ENCODE measurements at regions not wholly inside any gene's neighbourhood (a gene's known extent, or its start where the extent isn't known, plus 50 kb on each side); places are given as distances from the start of the nearest gene placed in this dataset.

DNA sequence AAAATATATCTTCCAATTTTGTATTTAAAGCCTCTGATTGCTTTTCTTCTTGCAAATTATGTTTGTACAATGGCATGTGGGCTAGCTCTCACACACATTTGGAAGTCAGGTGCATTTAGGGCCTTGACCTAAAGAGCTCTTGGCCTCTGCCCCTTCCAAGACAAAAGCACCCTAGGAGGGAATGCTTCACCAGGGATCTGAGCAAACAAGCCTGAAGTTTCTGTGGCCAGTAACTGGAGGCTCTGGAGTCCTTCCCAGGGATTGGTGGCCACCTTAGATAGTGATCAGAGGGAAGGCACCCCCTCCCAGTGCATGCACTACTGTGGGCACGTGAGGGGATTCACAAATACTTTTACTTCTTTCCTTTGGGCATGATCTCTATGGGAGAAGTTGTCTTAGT, 60.3 kb upstream of the DIPK2B start:
- Histone ChIP-seq H3K27ac (ENCODE audit: extremely low read depth, low read depth, low read length) (no peak overlapping the region), H3K4me1 (ENCODE audit: control insufficient read depth, insufficient read depth, low read length) (no peaks in the 10 kb centered on the region), H3K9me3 (ENCODE audit: control insufficient read depth, insufficient read depth, low read depth, low read length) (no peaks in the 10 kb centered on the region), H3K4me3 (ENCODE audit: low read depth, low read length) (no peak overlapping the region), H3K36me3 (ENCODE audit: control insufficient read depth in 2 of 2, insufficient read depth in 1 of 2, low read length in 2 of 2) (no peaks in the 10 kb centered on the region)
- ChIA-PET CTCF (interaction anchor here (0.5 to 0.7 kb wide), 2 partner anchors 51 to 940 kb away, joined by 3 read pairs; no protein-coding TSS in a partner anchor), POLR2A (no interaction called here)
- TF ChIP-seq, protein P1, sequence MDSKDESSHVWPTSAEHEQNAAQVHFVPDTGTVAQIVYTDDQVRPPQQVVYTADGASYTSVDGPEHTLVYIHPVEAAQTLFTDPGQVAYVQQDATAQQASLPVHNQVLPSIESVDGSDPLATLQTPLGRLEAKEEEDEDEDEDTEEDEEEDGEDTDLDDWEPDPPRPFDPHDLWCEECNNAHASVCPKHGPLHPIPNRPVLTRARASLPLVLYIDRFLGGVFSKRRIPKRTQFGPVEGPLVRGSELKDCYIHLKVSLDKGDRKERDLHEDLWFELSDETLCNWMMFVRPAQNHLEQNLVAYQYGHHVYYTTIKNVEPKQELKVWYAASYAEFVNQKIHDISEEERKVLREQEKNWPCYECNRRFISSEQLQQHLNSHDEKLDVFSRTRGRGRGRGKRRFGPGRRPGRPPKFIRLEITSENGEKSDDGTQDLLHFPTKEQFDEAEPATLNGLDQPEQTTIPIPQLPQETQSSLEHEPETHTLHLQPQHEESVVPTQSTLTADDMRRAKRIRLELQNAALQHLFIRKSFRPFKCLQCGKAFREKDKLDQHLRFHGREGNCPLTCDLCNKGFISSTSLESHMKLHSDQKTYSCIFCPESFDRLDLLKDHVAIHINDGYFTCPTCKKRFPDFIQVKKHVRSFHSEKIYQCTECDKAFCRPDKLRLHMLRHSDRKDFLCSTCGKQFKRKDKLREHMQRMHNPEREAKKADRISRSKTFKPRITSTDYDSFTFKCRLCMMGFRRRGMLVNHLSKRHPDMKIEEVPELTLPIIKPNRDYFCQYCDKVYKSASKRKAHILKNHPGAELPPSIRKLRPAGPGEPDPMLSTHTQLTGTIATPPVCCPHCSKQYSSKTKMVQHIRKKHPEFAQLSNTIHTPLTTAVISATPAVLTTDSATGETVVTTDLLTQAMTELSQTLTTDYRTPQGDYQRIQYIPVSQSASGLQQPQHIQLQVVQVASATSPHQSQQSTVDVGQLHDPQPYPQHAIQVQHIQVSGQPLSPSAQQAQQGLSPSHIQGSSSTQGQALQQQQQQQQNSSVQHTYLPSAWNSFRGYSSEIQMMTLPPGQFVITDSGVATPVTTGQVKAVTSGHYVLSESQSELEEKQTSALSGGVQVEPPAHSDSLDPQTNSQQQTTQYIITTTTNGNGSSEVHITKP (tag by site-specific recombination; IDR thresholded peaks at IDR 0.05) = no peak
- TF ChIP-seq HOXA7 (CRISPR knock-in tag; IDR thresholded peaks at IDR 0.05; ENCODE audit: borderline replicate concordance) = no peak
- TF ChIP-seq, protein P2, sequence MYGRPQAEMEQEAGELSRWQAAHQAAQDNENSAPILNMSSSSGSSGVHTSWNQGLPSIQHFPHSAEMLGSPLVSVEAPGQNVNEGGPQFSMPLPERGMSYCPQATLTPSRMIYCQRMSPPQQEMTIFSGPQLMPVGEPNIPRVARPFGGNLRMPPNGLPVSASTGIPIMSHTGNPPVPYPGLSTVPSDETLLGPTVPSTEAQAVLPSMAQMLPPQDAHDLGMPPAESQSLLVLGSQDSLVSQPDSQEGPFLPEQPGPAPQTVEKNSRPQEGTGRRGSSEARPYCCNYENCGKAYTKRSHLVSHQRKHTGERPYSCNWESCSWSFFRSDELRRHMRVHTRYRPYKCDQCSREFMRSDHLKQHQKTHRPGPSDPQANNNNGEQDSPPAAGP (tag by site-specific recombination; IDR thresholded peaks at IDR 0.05) = no peak
- TF ChIP-seq ZNF121 (tag by site-specific recombination; IDR thresholded peaks at IDR 0.05) = no peak
- no peak for TF ChIP-seq GLI2 (tag by site-specific recombination; IDR thresholded peaks at IDR 0.05; ENCODE audit: borderline replicate concordance, low read depth)
- TF ChIP-seq SCRT1 (tag by site-specific recombination; IDR thresholded peaks at IDR 0.05; ENCODE audit: borderline replicate concordance) = no peak
- TF ChIP-seq ZBTB48 (tag by site-specific recombination; IDR thresholded peaks at IDR 0.05) = no peak
- no peak for TF ChIP-seq ZNF266 (tag by site-specific recombination; IDR thresholded peaks at IDR 0.05; ENCODE audit: low read depth)
- TF ChIP-seq ZNF837 (tag by site-specific recombination; IDR thresholded peaks at IDR 0.05) = no peak
- TF ChIP-seq, protein P3, sequence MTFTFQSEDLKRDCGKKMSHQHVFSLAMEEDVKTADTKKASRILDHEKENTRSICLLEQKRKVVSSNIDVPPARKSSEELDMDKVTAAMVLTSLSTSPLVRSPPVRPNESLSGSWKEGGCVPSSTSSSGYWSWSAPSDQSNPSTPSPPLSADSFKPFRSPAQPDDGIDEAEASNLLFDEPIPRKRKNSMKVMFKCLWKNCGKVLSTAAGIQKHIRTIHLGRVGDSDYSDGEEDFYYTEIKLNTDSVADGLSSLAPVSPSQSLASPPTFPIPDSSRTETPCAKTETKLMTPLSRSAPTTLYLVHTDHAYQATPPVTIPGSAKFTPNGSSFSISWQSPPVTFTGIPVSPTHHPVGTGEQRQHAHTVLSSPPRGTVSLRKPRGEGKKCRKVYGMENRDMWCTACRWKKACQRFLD (tag by site-specific recombination; IDR thresholded peaks at IDR 0.05) = no peak
- no peak for TF ChIP-seq RBAK (tag by site-specific recombination; IDR thresholded peaks at IDR 0.05)
- TF ChIP-seq, protein P4, sequence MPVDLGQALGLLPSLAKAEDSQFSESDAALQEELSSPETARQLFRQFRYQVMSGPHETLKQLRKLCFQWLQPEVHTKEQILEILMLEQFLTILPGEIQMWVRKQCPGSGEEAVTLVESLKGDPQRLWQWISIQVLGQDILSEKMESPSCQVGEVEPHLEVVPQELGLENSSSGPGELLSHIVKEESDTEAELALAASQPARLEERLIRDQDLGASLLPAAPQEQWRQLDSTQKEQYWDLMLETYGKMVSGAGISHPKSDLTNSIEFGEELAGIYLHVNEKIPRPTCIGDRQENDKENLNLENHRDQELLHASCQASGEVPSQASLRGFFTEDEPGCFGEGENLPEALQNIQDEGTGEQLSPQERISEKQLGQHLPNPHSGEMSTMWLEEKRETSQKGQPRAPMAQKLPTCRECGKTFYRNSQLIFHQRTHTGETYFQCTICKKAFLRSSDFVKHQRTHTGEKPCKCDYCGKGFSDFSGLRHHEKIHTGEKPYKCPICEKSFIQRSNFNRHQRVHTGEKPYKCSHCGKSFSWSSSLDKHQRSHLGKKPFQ (tag by site-specific recombination; IDR thresholded peaks at IDR 0.05) = no peak
- no peak for TF ChIP-seq ZNF48 (tag by site-specific recombination; IDR thresholded peaks at IDR 0.05)
- no peak for TF ChIP-seq ZNF146 (tag by site-specific recombination; IDR thresholded peaks at IDR 0.05)
- no peak for TF ChIP-seq ZNF2 (tag by site-specific recombination; IDR thresholded peaks at IDR 0.05)

DNA sequence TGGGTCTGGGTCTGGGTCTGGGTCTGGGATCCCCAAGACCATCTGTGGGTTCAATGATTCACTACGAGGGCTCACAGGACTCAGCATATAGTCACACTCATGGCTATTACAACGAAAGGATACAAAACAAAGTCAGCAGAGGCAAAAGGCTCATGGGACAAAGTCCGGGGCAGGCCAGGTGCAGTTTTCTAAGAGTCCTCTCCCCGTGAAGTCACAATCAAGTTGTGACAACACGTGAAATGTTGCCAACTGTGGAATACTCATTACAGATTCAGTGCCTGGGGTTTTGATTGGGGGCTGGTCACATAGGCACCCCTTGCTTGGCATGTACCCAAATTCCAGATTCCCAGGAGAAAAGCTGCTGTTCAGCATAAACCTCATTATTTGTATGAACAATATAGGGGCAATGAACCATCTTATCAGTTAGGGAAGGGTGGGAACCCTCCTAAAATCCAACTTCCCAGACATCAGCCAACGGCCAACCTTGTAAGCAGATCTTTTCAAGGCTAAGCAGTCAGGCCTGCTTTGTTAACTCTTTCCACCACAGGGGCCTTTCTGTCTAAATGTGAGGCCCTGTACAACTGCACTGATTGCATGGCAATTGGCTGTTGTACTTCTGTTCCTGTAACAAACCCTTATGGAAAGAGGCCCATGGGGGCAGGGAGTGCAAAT, 58.2 kb upstream of the DIPK2B start:
- no peaks in the 10 kb centered on the region for H3K36me3 ChIP-seq (ENCODE audit: control insufficient read depth in 2 of 2, insufficient read depth in 1 of 2, low read length in 2 of 2)
- ChIA-PET POLR2A (no interaction called here), CTCF (no interaction called here)
- no peak overlapping the region for H3K4me3 ChIP-seq (ENCODE audit: low read depth, low read length)
- no peak overlapping the region for H3K27ac ChIP-seq (ENCODE audit: extremely low read depth, low read depth, low read length)
- no peaks in the 10 kb centered on the region for H3K9me3 ChIP-seq (ENCODE audit: control insufficient read depth, insufficient read depth, low read depth, low read length)
- H3K4me1 ChIP-seq (ENCODE audit: control insufficient read depth, insufficient read depth, low read length) = no peaks in the 10 kb centered on the region
- TF ChIP-seq, protein P2 (tag by site-specific recombination; IDR thresholded peaks at IDR 0.05) = no peak
- TF ChIP-seq, protein P5, sequence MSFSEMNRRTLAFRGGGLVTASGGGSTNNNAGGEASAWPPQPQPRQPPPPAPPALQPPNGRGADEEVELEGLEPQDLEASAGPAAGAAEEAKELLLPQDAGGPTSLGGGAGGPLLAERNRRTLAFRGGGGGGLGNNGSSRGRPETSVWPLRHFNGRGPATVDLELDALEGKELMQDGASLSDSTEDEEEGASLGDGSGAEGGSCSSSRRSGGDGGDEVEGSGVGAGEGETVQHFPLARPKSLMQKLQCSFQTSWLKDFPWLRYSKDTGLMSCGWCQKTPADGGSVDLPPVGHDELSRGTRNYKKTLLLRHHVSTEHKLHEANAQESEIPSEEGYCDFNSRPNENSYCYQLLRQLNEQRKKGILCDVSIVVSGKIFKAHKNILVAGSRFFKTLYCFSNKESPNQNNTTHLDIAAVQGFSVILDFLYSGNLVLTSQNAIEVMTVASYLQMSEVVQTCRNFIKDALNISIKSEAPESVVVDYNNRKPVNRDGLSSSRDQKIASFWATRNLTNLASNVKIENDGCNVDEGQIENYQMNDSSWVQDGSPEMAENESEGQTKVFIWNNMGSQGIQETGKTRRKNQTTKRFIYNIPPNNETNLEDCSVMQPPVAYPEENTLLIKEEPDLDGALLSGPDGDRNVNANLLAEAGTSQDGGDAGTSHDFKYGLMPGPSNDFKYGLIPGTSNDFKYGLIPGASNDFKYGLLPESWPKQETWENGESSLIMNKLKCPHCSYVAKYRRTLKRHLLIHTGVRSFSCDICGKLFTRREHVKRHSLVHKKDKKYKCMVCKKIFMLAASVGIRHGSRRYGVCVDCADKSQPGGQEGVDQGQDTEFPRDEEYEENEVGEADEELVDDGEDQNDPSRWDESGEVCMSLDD (tag by site-specific recombination; IDR thresholded peaks at IDR 0.05) = no peak
- TF ChIP-seq, protein P6, sequence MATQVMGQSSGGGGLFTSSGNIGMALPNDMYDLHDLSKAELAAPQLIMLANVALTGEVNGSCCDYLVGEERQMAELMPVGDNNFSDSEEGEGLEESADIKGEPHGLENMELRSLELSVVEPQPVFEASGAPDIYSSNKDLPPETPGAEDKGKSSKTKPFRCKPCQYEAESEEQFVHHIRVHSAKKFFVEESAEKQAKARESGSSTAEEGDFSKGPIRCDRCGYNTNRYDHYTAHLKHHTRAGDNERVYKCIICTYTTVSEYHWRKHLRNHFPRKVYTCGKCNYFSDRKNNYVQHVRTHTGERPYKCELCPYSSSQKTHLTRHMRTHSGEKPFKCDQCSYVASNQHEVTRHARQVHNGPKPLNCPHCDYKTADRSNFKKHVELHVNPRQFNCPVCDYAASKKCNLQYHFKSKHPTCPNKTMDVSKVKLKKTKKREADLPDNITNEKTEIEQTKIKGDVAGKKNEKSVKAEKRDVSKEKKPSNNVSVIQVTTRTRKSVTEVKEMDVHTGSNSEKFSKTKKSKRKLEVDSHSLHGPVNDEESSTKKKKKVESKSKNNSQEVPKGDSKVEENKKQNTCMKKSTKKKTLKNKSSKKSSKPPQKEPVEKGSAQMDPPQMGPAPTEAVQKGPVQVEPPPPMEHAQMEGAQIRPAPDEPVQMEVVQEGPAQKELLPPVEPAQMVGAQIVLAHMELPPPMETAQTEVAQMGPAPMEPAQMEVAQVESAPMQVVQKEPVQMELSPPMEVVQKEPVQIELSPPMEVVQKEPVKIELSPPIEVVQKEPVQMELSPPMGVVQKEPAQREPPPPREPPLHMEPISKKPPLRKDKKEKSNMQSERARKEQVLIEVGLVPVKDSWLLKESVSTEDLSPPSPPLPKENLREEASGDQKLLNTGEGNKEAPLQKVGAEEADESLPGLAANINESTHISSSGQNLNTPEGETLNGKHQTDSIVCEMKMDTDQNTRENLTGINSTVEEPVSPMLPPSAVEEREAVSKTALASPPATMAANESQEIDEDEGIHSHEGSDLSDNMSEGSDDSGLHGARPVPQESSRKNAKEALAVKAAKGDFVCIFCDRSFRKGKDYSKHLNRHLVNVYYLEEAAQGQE (tag by site-specific recombination; IDR thresholded peaks at IDR 0.05) = no peak
- TF ChIP-seq ZSCAN23 (tag by site-specific recombination; IDR thresholded peaks at IDR 0.05) (no peak), ZNF558 (tag by site-specific recombination; IDR thresholded peaks at IDR 0.05) (no peak), ZNF660 (tag by site-specific recombination; IDR thresholded peaks at IDR 0.05) (no peak)

All from HEK293 (cell line).